CD1c-positive myeloid dendritic cell (primary cell): ENCODE measurements at regions not wholly inside any gene's neighbourhood (a gene's known extent, or its start where the extent isn't known, plus 50 kb on each side); places are given as distances from the start of the nearest gene placed in this dataset.

Experiments used
- DNase-seq: peaks from one replicate; pipeline ENCODE4 v3.0.0-alpha.2; 2016; ENCODE audit errors: extremely low spot score

DNA sequence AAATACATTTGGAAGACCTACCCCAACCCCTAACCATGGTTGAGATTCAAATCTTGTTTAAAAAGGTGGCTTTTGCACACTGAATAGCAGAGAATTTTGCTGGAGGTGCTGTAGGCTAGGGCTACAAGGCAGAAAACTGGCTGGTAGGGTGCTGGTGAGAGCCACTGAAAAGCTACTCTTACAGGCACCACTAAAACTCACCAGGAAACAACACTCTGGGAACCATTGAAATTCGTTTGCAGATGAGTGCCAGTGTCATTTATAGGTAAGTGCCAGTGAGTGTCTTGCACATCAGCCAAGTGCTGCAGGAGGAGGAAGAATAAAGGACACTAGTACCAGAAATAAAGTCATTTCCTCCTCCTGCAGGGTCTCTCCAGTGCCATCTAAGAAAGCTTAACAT, 610.2 kb downstream of the ZNF385D start:
- no peak for DNase-seq

- DNase-seq: no peak
Observed at GRCh38 chr3:21138085-21138484, 612.9 kb downstream of the ZNF385D start.

GRCh38 chr3:21132896-21133295, 618.1 kb downstream of the ZNF385D start:
- no peak for DNase-seq

DNA sequence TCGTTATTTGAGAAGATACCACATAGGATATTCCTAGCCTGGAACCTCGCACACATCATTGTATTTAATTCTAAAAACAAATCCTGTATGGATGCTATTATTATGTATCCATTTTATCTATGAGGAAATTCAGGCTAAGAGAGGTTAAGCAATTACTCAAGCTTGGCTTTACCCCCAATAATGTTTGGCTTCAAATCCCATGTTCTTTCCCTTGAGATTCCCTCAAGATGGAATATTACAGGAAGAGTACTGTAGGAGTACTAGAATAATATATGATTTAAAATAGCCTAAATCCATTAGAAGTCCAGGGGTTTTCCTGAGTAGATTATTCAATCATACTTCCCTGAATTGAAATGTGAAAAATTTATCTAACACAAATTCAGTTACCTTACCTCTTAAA, 630.2 kb downstream of the ZNF385D start:
- DNase-seq: no peak

- no peak for DNase-seq
Observed at GRCh38 chr3:21117370-21117769, 633.6 kb downstream of the ZNF385D start.

DNA sequence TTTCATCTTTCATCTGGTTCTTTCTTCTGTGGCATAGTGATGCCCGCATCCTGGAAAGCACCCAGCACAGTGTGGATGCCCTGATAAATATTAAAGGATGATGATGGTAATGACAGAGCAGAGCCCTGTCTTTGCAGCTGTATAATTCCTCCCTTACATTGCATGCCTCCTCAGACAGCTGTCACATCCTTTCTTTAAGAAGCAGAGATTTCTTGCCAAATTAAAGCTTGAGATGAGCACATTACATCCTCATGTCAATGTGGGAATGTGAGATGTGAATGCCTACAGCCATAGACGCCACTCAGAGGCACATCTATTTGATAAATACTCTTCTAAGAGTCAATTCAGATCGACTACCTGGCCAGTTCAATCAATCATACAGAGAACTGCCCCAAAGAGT, 642.0 kb downstream of the ZNF385D start:
- DNase-seq: no peak

DNA sequence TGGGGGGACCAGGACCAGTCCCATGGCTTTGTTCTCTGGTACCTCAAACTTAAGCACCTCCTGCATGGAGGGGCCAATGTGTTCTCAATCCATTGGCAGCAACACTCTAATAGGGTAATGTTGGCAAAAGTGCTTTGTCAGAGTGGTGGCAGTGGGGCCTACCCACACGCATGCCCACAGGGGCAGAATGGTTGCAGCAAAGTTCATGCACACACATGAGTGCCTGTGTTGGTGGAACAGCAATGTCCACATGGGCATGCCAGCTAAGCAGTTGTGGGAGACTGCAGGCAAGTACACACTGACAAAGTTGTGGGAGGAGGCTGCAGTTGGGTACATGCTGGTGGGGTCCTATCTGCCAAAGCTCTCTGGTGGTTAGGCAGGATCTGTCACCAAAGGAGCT, 645.2 kb downstream of the ZNF385D start:
- no peak for DNase-seq

DNA sequence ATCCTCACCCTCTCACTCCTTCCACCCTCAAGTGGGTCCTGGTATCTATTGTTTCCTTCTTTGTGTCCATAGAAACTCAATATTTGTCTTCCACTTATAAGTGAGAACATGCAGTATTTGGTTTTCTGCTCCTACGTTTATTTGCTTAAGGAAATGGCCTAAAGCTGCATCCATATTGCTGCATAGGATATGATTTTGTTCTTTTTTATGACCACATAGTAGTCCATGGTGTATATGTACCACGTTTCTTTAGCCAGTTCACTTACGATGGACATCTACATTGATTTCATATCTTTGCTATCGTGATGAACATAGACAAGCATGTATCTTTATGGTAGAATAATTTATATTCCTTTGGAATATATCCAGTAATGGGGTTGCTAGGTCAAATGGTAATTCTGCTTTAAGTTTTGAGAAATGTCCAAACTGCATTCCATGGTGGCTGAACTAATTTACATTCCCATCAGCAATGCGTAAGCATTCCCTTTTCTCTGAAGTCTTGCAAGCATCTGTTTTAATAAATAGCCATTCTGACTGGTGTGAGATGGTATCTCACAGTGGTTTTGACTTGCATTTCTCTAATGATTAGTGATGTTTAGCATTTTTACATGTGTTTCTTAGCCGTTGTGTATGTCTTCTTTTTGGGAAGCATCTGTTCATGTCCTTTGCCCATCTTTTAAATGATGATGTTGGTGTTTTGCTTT, 650.2 kb downstream of the ZNF385D start:
- DNase-seq: no peak

DNA sequence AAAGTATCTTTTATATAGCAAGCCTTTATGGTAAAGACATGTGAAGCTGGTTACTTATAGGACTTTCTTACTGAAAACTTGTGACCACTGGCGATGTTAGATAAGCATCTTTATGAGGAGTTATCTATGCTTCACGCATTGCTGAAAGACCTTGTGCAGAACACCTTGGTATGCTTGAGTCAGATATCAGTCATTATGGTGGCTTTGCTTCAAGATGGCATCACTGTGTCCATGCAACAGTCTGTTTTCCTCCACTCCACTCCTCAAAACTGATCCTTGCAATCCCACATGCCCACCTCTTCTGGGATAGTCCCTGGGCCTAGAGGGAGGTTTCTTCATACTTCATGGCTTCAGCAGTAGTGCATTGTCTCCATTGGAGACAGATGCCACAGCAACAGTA, 656.3 kb downstream of the ZNF385D start:
- no peak for DNase-seq

- no peak for DNase-seq
Observed at GRCh38 chr3:21073561-21073960, 677.4 kb downstream of the ZNF385D start.

- no peak for DNase-seq
Observed at GRCh38 chr3:21067031-21067813, 683.8 kb downstream of the ZNF385D start.

GRCh38 chr3:21062831-21063294, 688.1 kb downstream of the ZNF385D start:
- no peak for DNase-seq

GRCh38 chr3:21059404-21059803, 691.6 kb downstream of the ZNF385D start:
- DNase-seq: no peak

DNA sequence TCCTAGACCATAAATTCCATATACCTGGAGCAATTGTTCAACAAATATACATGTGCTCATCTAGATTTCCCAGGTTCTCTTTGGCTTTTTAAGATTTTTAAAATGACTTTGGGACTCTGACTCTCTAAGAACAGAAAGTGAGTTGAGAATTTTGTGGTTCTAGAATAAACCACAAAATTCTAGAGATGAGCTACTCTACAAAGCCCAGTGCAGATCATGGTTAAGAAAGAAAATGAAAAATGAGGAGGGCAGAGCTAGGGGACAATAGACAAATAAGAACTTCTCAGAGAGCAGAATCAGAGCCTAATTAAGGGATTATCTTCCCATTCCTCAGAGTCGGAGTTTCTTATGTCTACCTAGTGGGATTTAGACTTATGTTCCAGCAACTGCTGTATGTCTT, 694.7 kb downstream of the ZNF385D start:
- DNase-seq: no peak

DNA sequence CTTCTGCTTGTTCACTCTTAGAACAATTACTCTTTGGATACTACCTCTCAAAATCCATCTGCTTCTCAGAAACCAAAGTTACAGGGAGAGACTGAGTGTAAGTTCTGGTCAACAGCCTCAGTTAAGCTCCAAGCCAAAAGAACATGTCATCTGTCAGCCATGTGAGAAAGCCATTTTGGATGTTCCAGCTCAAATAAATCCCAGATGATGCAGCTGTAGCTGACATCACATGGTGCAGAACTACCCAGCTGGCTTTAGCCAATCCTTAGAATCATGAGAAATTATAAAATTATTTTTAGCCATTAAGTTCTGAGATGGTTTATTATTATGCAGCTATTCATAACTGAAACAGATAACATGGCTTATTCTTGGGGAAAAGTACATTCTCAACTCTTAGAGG, 696.0 kb downstream of the ZNF385D start:
- DNase-seq: no peak

- DNase-seq: no peak
Observed at GRCh38 chr3:21054064-21054463, 696.9 kb downstream of the ZNF385D start.

- DNase-seq: no peak
Observed at GRCh38 chr3:21049334-21050062, 701.5 kb downstream of the ZNF385D start.

- no peak for DNase-seq
Observed at GRCh38 chr3:21043139-21043538, 707.9 kb downstream of the ZNF385D start.

DNA sequence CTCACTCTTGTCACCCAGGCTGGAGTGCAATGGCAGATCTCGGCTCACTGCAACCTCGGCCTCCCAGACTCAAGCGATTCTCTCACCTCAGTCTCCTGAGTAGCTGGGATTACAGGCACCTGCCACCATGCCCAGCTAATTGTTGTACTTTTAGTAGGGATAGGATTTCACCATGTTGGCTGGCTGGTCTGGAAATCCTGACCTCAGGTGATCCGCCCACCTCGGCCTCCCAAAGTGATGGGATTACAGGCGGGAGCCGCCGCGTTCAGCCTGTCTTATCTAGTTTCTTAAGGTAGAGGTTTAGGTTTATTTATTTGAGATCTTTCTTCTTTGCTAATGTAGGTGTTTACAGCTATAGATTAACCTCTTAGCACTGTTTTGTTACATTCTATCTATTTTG, 708.8 kb downstream of the ZNF385D start:
- DNase-seq: no peak

GRCh38 chr3:21041621-21042020, 709.4 kb downstream of the ZNF385D start:
- no peak for DNase-seq

DNA sequence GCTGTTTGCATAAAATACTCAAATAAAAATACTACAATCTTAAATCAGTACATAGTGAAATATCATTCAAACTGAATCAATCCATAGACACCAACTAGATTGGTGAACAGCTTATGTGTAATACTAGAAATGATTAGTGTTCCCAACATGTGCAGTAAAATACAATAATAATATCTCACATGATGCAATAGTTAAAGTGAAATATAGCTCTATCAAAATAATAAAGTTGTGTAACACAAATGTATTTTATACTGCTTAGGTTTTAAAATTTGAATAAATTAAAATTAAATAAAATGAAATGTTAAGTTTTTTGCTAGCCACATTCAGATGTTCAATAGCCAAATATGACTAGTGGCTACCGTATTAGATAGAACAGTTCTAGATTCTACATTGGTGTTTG, 714.1 kb downstream of the ZNF385D start:
- DNase-seq: no peak

DNA sequence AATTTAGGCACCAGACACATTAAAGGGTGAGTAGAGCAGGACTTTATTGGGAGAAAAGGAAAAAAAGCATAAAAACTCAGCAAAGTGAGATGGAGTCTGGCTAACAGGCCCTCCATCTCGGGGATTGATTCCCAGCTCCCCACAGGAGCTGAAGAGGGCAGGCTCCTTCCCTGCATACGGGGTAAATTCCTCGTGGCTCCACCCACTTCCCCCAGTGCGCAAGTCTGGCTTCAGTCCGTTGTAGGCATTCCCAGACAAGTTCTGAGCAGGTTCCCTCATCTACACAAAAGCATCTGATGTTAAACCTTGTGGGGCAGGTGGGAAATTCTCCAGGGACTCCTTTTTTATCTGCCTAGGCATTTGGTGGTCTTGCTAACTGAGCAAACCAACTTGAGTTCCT, 722.6 kb downstream of the ZNF385D start:
- no peak for DNase-seq

DNA sequence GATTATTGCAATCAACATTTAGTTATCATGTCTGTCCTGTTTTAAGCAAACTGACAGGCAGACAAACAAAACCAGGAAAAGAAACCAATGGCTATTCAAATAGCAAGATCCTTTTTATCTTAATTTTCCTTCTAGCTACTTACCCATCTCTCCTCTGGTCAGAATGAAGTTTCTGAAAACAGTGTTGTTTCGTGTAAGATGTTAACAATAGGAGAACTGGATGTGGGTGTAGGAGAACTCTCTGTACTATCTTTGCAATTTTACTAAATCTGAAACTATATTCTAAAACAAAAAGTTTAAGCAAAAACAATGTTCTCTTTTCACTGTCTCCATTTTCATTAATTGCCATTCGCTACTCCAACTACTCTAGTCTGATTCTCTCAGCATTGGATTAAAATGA, 726.4 kb downstream of the ZNF385D start:
- DNase-seq: no peak
